ENCODE measurements at regions not wholly inside any gene's neighbourhood (a gene's known extent, or its start where the extent isn't known, plus 50 kb on each side); places are given as distances from the start of the nearest gene placed in this dataset.

GRCh38 chr13:73972545-73972944, 161.7 kb downstream of the KLF12 start:
- H3K4me3 Mint-ChIP-seq, result peak overlapping the region in 2 of 10 donors; percentile 10 to 16
- CTCF ChIA-PET, result no interaction called here
- intact Hi-C loops (cut with micrococcal nuclease), result no loop called here

GRCh38 chr13:73971481-73971880, 162.7 kb downstream of the KLF12 start:
- CTCF ChIA-PET, result no interaction called here
- no peak for DNase-seq
- peaks cover 0 to 13% (median 7%) of the 10 kb centered on the region in 11 donors for H3K9me3 Mint-ChIP-seq
- Histone ChIP-seq H3K9me3 (ENCODE audit: control insufficient read depth in 2 of 3, low read length in 3 of 3) (no peaks in the 10 kb centered on the region), H3K4me1 (ENCODE audit: control insufficient read depth in 2 of 2, insufficient read depth in 2 of 2, low read length in 2 of 2) (peaks cover 15 to 17% of the 10 kb centered on the region in 2 donors), H3K27me3 (ENCODE audit: control insufficient read depth in 2 of 2, insufficient read depth in 2 of 2, low read length in 2 of 2) (no peaks in the 10 kb centered on the region), H3K4me3 (ENCODE audit: low read length) (no peak overlapping the region), H3K36me3 (ENCODE audit: control insufficient read depth in 2 of 3, insufficient read depth in 3 of 3, low read length in 3 of 3) (peaks cover 0 to 6% (median 4%) of the 10 kb centered on the region in 3 experiments), H3K27ac (ENCODE audit: low read depth, low read length) (no peak overlapping the region)
- H3K4me1 Mint-ChIP-seq, result peaks cover 19 to 92% (median 86%) of the 10 kb centered on the region in 7 donors
- H3K27ac Mint-ChIP-seq, result peak overlapping the region in 3 of 9 donors; percentile 11 to 38 (median 34)
- intact Hi-C loops (cut with micrococcal nuclease), result no loop called here
- no peak overlapping the region for H3K4me3 Mint-ChIP-seq
- POLR2A ChIA-PET, result no interaction called here
- no peaks in the 10 kb centered on the region for H3K27me3 Mint-ChIP-seq
- peaks cover 6 to 44% (median 25%) of the 10 kb centered on the region in 5 donors for H3K36me3 Mint-ChIP-seq
- ATAC-seq, result no peak

More at GRCh38 chr13:73972545-73972944, 161.7 kb downstream of the KLF12 start:
- ATAC-seq (no peak), DNase-seq (no peak)
- POLR2A ChIA-PET, result no interaction called here
- no peaks in the 10 kb centered on the region for H3K27me3 Mint-ChIP-seq
- peak overlapping the region in 1 of 9 donors; percentile 12 for H3K27ac Mint-ChIP-seq
- Histone ChIP-seq H3K27me3 (ENCODE audit: control insufficient read depth in 2 of 2, insufficient read depth in 2 of 2, low read length in 2 of 2) (no peaks in the 10 kb centered on the region), H3K36me3 (ENCODE audit: control insufficient read depth in 2 of 3, insufficient read depth in 3 of 3, low read length in 3 of 3) (peaks cover 0 to 4% (median 4%) of the 10 kb centered on the region in 3 experiments), H3K4me3 (ENCODE audit: low read length) (no peak overlapping the region), H3K27ac (ENCODE audit: low read depth, low read length) (no peak overlapping the region), H3K9me3 (ENCODE audit: control insufficient read depth in 2 of 3, low read length in 3 of 3) (no peaks in the 10 kb centered on the region), H3K4me1 (ENCODE audit: control insufficient read depth in 2 of 2, insufficient read depth in 2 of 2, low read length in 2 of 2) (peaks cover 15 to 17% of the 10 kb centered on the region in 2 donors)
- peaks cover 16 to 90% (median 82%) of the 10 kb centered on the region in 7 donors for H3K4me1 Mint-ChIP-seq
- peaks cover 6 to 49% (median 26%) of the 10 kb centered on the region in 5 donors for H3K36me3 Mint-ChIP-seq
- H3K9me3 Mint-ChIP-seq, result peaks cover 0 to 13% (median 7%) of the 10 kb centered on the region in 11 donors

GRCh38 chr13:73970421-73971055, 163.7 kb downstream of the KLF12 start:
- peak overlapping the region in 3 of 9 donors; percentile 6 to 42 (median 10) for H3K27ac Mint-ChIP-seq
- ChIA-PET POLR2A (interaction anchor here (0.7 to 1.1 kb wide), 2 partner anchors 39 to 457 kb away, joined by 3 read pairs; no protein-coding TSS in a partner anchor), CTCF (no interaction called here)
- H3K4me3 Mint-ChIP-seq, result no peak overlapping the region
- no peak for ATAC-seq
- Histone ChIP-seq H3K27ac (ENCODE audit: low read depth, low read length) (no peak overlapping the region), H3K27me3 (ENCODE audit: control insufficient read depth in 2 of 2, insufficient read depth in 2 of 2, low read length in 2 of 2) (no peaks in the 10 kb centered on the region), H3K4me3 (ENCODE audit: low read length) (no peak overlapping the region), H3K9me3 (ENCODE audit: control insufficient read depth in 2 of 3, low read length in 3 of 3) (no peaks in the 10 kb centered on the region), H3K36me3 (ENCODE audit: control insufficient read depth in 2 of 3, insufficient read depth in 3 of 3, low read length in 3 of 3) (peaks cover 0 to 6% (median 4%) of the 10 kb centered on the region in 3 experiments), H3K4me1 (ENCODE audit: control insufficient read depth in 2 of 2, insufficient read depth in 2 of 2, low read length in 2 of 2) (peaks cover 15 to 17% of the 10 kb centered on the region in 2 donors)
- H3K36me3 Mint-ChIP-seq, result peaks cover 3 to 43% (median 18%) of the 10 kb centered on the region in 5 donors
- no peak for DNase-seq
- intact Hi-C loops (cut with micrococcal nuclease), result no loop called here
- peaks cover 0 to 10% (median 7%) of the 10 kb centered on the region in 11 donors for H3K9me3 Mint-ChIP-seq
- no peaks in the 10 kb centered on the region for H3K27me3 Mint-ChIP-seq
- H3K4me1 Mint-ChIP-seq, result peaks cover 16 to 93% (median 85%) of the 10 kb centered on the region in 7 donors

GRCh38 chr13:73967397-73968165, 166.6 kb downstream of the KLF12 start:
- Mint-ChIP-seq H3K4me1 (peaks cover 15 to 83% (median 78%) of the 10 kb centered on the region in 7 donors), H3K9me3 (no peaks in the 10 kb centered on the region), H3K27me3 (no peaks in the 10 kb centered on the region), H3K36me3 (peaks cover 3 to 38% (median 9%) of the 10 kb centered on the region in 5 donors), H3K4me3 (no peak overlapping the region), H3K27ac (peak overlapping the region in 5 of 9 donors; percentile 3 to 61 (median 17))
- no peak for DNase-seq
- H3K36me3 ChIP-seq (ENCODE audit: control insufficient read depth in 2 of 3, insufficient read depth in 3 of 3, low read length in 3 of 3), result peaks cover 0 to 6% (median 4%) of the 10 kb centered on the region in 3 experiments
- intact Hi-C loops (cut with micrococcal nuclease), result loop anchor here in 1 of 2 donors (2.0 kb wide), 1 partner anchor 13 kb away; no protein-coding TSS in a partner anchor
- ChIA-PET POLR2A (interaction anchor here (0.8 to 1.5 kb wide), 3 partner anchors 12 to 23 kb away, joined by 3 to 4 read pairs (median 3); no protein-coding TSS in a partner anchor), CTCF (interaction anchor here (0.7 kb wide), 1 partner anchor 22 kb away, joined by 4 read pairs; no protein-coding TSS in a partner anchor)
- peak; percentile 51 for ATAC-seq
- H3K27me3 ChIP-seq (ENCODE audit: control insufficient read depth in 2 of 2, insufficient read depth in 2 of 2, low read length in 2 of 2), result no peaks in the 10 kb centered on the region
- H3K27ac ChIP-seq (ENCODE audit: low read depth, low read length), result no peak overlapping the region
- H3K4me1 ChIP-seq (ENCODE audit: control insufficient read depth in 2 of 2, insufficient read depth in 2 of 2, low read length in 2 of 2), result peaks cover 4 to 9% of the 10 kb centered on the region in 2 donors
- H3K9me3 ChIP-seq (ENCODE audit: control insufficient read depth in 2 of 3, low read length in 3 of 3), result no peaks in the 10 kb centered on the region
- no peak overlapping the region for H3K4me3 ChIP-seq (ENCODE audit: low read length)

GRCh38 chr13:73966331-73966730, 167.9 kb downstream of the KLF12 start:
- intact Hi-C loops (cut with micrococcal nuclease), result loop anchor here in 1 of 2 donors (1.0 to 2.0 kb wide), 2 partner anchors 9 to 14 kb away; no protein-coding TSS in a partner anchor
- peaks cover 0 to 6% (median 2%) of the 10 kb centered on the region in 11 donors for H3K9me3 Mint-ChIP-seq

GRCh38 chr13:73962284-73962683, 171.9 kb downstream of the KLF12 start:
- CTCF ChIA-PET, result no interaction called here
- no peak overlapping the region for H3K27ac ChIP-seq (ENCODE audit: low read depth, low read length)
- ATAC-seq (no peak), DNase-seq (no peak)
- H3K27me3 Mint-ChIP-seq, result no peaks in the 10 kb centered on the region
- no peaks in the 10 kb centered on the region for H3K36me3 ChIP-seq (ENCODE audit: control insufficient read depth in 2 of 3, insufficient read depth in 3 of 3, low read length in 3 of 3)
- peaks cover 14 to 76% (median 62%) of the 10 kb centered on the region in 7 donors for H3K4me1 Mint-ChIP-seq
- H3K4me1 ChIP-seq (ENCODE audit: control insufficient read depth in 2 of 2, insufficient read depth in 2 of 2, low read length in 2 of 2), result no peaks in the 10 kb centered on the region
- H3K9me3 Mint-ChIP-seq, result peaks cover 0 to 7% (median 2%) of the 10 kb centered on the region in 11 donors
- H3K9me3 ChIP-seq (ENCODE audit: control insufficient read depth in 2 of 3, low read length in 3 of 3), result no peaks in the 10 kb centered on the region
- peak overlapping the region in 2 of 10 donors; percentile 23 to 24 for H3K4me3 Mint-ChIP-seq
- H3K36me3 Mint-ChIP-seq, result peaks cover 14 to 44% (median 24%) of the 10 kb centered on the region in 5 donors
- intact Hi-C loops (cut with micrococcal nuclease), result no loop called here
- POLR2A ChIA-PET, result no interaction called here
- H3K27me3 ChIP-seq (ENCODE audit: control insufficient read depth in 2 of 2, insufficient read depth in 2 of 2, low read length in 2 of 2), result no peaks in the 10 kb centered on the region
- no peak overlapping the region for H3K4me3 ChIP-seq (ENCODE audit: low read length)
- peak overlapping the region in 1 of 9 donors; percentile 5 for H3K27ac Mint-ChIP-seq

More at GRCh38 chr13:73966331-73966730, 167.9 kb downstream of the KLF12 start:
- CTCF ChIA-PET, result interaction anchor here (0.9 kb wide), 2 partner anchors 18 to 28 kb away, joined by 3 read pairs; no protein-coding TSS in a partner anchor
- H3K4me3 ChIP-seq (ENCODE audit: low read length), result no peak overlapping the region
- POLR2A ChIA-PET, result interaction anchor here (0.8 to 1.5 kb wide), 2 partner anchors 13 to 18 kb away, joined by 4 read pairs; no protein-coding TSS in a partner anchor
- no peaks in the 10 kb centered on the region for H3K9me3 ChIP-seq (ENCODE audit: control insufficient read depth in 2 of 3, low read length in 3 of 3)
- Mint-ChIP-seq H3K4me3 (peak overlapping the region in 1 of 10 donors; percentile 63), H3K36me3 (peaks cover 11 to 47% (median 19%) of the 10 kb centered on the region in 5 donors), H3K27ac (peak overlapping the region in 4 of 9 donors; percentile 2 to 57 (median 46)), H3K4me1 (peaks cover 18 to 83% (median 77%) of the 10 kb centered on the region in 7 donors), H3K27me3 (no peaks in the 10 kb centered on the region)
- H3K36me3 ChIP-seq (ENCODE audit: control insufficient read depth in 2 of 3, insufficient read depth in 3 of 3, low read length in 3 of 3), result peaks cover 0 to 6% (median 4%) of the 10 kb centered on the region in 3 experiments
- H3K27ac ChIP-seq (ENCODE audit: low read depth, low read length), result no peak overlapping the region
- H3K4me1 ChIP-seq (ENCODE audit: control insufficient read depth in 2 of 2, insufficient read depth in 2 of 2, low read length in 2 of 2), result peaks cover 0 to 1% of the 10 kb centered on the region in 2 donors
- H3K27me3 ChIP-seq (ENCODE audit: control insufficient read depth in 2 of 2, insufficient read depth in 2 of 2, low read length in 2 of 2), result no peaks in the 10 kb centered on the region
- no peak for ATAC-seq
- no peak for DNase-seq

Data from naive thymus-derived CD4-positive, alpha-beta T cell (primary cell).